PC-9 (cell line): ENCODE measurements at regions not wholly inside any gene's neighbourhood (a gene's known extent, or its start where the extent isn't known, plus 50 kb on each side); places are given as distances from the start of the nearest gene placed in this dataset.
"Not testable (repeated sequence)": the region's sequence is repeated elsewhere in the genome, so short reads cannot be mapped to it uniquely, and the experiment has no call there.

Source experiments
- EZH2 ChIP-seq: fragments of 200-600 bp; sonication (generic); IDR thresholded peaks from 2 replicates; pipeline ENCODE4 v1.8.0; 2017; ENCODE audit warnings: antibody characterized with exemption, low read depth
- TF ChIP-seq, protein P1 (sequence below): fragments of 200-600 bp; sonication (generic); conservative IDR thresholded peaks from 2 replicates; pipeline ENCODE4 v1.6.1; 2017; ENCODE audit warnings: mixed run types, antibody characterized with exemption, mild to moderate bottlenecking, moderate library complexity

- TF ChIP-seq, protein P1, sequence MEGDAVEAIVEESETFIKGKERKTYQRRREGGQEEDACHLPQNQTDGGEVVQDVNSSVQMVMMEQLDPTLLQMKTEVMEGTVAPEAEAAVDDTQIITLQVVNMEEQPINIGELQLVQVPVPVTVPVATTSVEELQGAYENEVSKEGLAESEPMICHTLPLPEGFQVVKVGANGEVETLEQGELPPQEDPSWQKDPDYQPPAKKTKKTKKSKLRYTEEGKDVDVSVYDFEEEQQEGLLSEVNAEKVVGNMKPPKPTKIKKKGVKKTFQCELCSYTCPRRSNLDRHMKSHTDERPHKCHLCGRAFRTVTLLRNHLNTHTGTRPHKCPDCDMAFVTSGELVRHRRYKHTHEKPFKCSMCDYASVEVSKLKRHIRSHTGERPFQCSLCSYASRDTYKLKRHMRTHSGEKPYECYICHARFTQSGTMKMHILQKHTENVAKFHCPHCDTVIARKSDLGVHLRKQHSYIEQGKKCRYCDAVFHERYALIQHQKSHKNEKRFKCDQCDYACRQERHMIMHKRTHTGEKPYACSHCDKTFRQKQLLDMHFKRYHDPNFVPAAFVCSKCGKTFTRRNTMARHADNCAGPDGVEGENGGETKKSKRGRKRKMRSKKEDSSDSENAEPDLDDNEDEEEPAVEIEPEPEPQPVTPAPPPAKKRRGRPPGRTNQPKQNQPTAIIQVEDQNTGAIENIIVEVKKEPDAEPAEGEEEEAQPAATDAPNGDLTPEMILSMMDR: not testable (repeated sequence)
- TF ChIP-seq EZH2: not testable (repeated sequence)
These were observed 340.3 kb upstream of the RIOK2 start for GRCh38 chr5:97523336-97523735.
